ENCODE measurements at regions not wholly inside any gene's neighbourhood (a gene's known extent, or its start where the extent isn't known, plus 50 kb on each side); places are given as distances from the start of the nearest gene placed in this dataset.
A peak's percentile ranks its signal among the peaks of the same experiment; 100 is the strongest.

- H3K9me1 ChIP-seq (ENCODE audit: control insufficient read depth, insufficient read depth, low read length) = no peaks in the 10 kb centered on the region
- no peak overlapping the region for H3K9ac ChIP-seq (ENCODE audit: insufficient read depth in 1 of 2, low read depth in 2 of 2, low read length in 2 of 2)
- ChIA-PET CTCF (ENCODE audit: low intra/inter-chr PET ratio) (no interaction called here), POLR2A (interaction anchor here (0.6 kb wide), 1 partner anchor 680 kb away, joined by 3 read pairs; no protein-coding TSS in a partner anchor)
- H3K27me3 ChIP-seq (ENCODE audit: control insufficient read depth in 2 of 2, insufficient read depth in 2 of 2, low read length in 2 of 2) = no peaks in the 10 kb centered on the region
- TF ChIP-seq NFYB (IDR thresholded peaks at IDR 0.05; ENCODE audit: extremely low read depth, insufficient read length) (peak; percentile 22), JUN (IDR thresholded peaks at IDR 0.05; ENCODE audit: borderline replicate concordance, low read depth, low read length) (no peak), JUN (CRISPR knock-in tag; IDR thresholded peaks at IDR 0.05; ENCODE audit: borderline replicate concordance) (no peak)
- no peak overlapping the region for H2AFZ ChIP-seq (ENCODE audit: low read depth, low read length)
- in situ Hi-C loops (cut with MboI) (no loop called here), intact Hi-C loops (cut with micrococcal nuclease) (no loop called here)
- ATAC-seq (no peak), FAIRE-seq (no peak), DNase-seq (ENCODE audit: extremely low read depth in 1 of 4, low spot score in 3 of 4) (no peak)
- no peak overlapping the region for H3K4me2 ChIP-seq (ENCODE audit: insufficient read depth, low read length)
- no peak overlapping the region for H3K4me3 ChIP-seq
- no peaks in the 10 kb centered on the region for H3K79me2 ChIP-seq (ENCODE audit: control insufficient read depth, insufficient read depth, low read length)
- H3K9me3 ChIP-seq (replicated peaks; ENCODE audit: control insufficient read depth, insufficient read depth, low read depth, low read length) = no peaks in the 10 kb centered on the region
- no peaks in the 10 kb centered on the region for H3K4me1 ChIP-seq (replicated peaks in 1 of 2; ENCODE audit: control insufficient read depth in 2 of 2, insufficient read depth in 2 of 2, low read length in 2 of 2)
- 0% methylated on average over 3 of the region's 3 CpGs for WGBS (ENCODE audit: insufficient coverage, low coverage, missing lambda C conversion rate)
- no peaks in the 10 kb centered on the region for H4K20me1 ChIP-seq (replicated peaks; ENCODE audit: control insufficient read depth, insufficient read depth, low read length)
- no TSS peak for BruUV-seq (replicated peaks)
- H3K36me3 ChIP-seq (ENCODE audit: control insufficient read depth, insufficient read depth, low read length) = no peaks in the 10 kb centered on the region
- H3K27ac ChIP-seq (ENCODE audit: extremely low read depth, low read depth, low read length) = no peak overlapping the region
Measured at GRCh38 chr5:159465604-159466003, 135.3 kb upstream of the IL12B start.

DNA sequence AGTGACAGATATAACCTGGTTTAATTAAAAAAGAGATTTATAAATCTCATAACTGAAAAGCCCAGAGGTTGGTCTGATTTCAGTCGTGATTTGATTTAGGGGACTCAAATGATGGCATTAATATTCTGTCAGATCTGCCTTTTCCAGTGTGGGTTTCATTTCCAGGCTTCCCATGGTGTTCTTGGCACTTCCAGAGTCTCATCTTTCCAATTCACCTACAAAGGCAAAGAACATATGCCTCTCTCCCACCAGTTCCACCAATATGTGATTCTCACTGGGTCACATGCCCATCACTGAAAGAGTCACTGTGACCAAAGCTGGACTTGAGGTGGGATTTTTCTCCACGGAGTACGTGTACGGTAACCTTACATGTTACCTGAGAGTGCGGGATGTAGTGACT is 137.4 kb upstream of the IL12B start:
- in situ Hi-C loops (cut with MboI) (no loop called here), intact Hi-C loops (cut with micrococcal nuclease) (no loop called here)
- Histone ChIP-seq H3K9me3 (replicated peaks; ENCODE audit: control insufficient read depth, insufficient read depth, low read depth, low read length) (no peaks in the 10 kb centered on the region), H2AFZ (ENCODE audit: low read depth, low read length) (no peak overlapping the region), H4K20me1 (replicated peaks; ENCODE audit: control insufficient read depth, insufficient read depth, low read length) (no peaks in the 10 kb centered on the region), H3K27ac (ENCODE audit: extremely low read depth, low read depth, low read length) (no peak overlapping the region), H3K4me1 (replicated peaks in 1 of 2; ENCODE audit: control insufficient read depth in 2 of 2, insufficient read depth in 2 of 2, low read length in 2 of 2) (no peaks in the 10 kb centered on the region), H3K9me1 (ENCODE audit: control insufficient read depth, insufficient read depth, low read length) (no peaks in the 10 kb centered on the region), H3K27me3 (ENCODE audit: control insufficient read depth in 2 of 2, insufficient read depth in 2 of 2, low read length in 2 of 2) (no peaks in the 10 kb centered on the region), H3K36me3 (ENCODE audit: control insufficient read depth, insufficient read depth, low read length) (no peaks in the 10 kb centered on the region), H3K79me2 (ENCODE audit: control insufficient read depth, insufficient read depth, low read length) (no peaks in the 10 kb centered on the region), H3K4me3 (no peak overlapping the region), H3K4me2 (ENCODE audit: insufficient read depth, low read length) (no peak overlapping the region), H3K9ac (ENCODE audit: insufficient read depth in 1 of 2, low read depth in 2 of 2, low read length in 2 of 2) (no peak overlapping the region)
- ChIA-PET POLR2A (no interaction called here), CTCF (ENCODE audit: low intra/inter-chr PET ratio) (no interaction called here)
- DNase-seq (ENCODE audit: extremely low read depth in 1 of 4, low spot score in 3 of 4) (no peak), FAIRE-seq (no peak), ATAC-seq (no peak)
- WGBS (ENCODE audit: insufficient coverage, low coverage, missing lambda C conversion rate) = 2% methylated on average over 5 of the region's 5 CpGs
- no TSS peak for BruUV-seq (replicated peaks)
- TF ChIP-seq, protein P1, sequence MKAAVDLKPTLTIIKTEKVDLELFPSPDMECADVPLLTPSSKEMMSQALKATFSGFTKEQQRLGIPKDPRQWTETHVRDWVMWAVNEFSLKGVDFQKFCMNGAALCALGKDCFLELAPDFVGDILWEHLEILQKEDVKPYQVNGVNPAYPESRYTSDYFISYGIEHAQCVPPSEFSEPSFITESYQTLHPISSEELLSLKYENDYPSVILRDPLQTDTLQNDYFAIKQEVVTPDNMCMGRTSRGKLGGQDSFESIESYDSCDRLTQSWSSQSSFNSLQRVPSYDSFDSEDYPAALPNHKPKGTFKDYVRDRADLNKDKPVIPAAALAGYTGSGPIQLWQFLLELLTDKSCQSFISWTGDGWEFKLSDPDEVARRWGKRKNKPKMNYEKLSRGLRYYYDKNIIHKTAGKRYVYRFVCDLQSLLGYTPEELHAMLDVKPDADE (conservative IDR thresholded peaks at IDR 0.05; ENCODE audit: control insufficient read depth, low read depth, low read length) = no peak
- TF ChIP-seq ZNF431 (CRISPR knock-in tag; IDR thresholded peaks at IDR 0.05) (no peak), PML (IDR thresholded peaks at IDR 0.05; ENCODE audit: low read length) (no peak), CXXC5 (CRISPR knock-in tag; IDR thresholded peaks at IDR 0.05) (no peak), ZNF384 (IDR thresholded peaks at IDR 0.05; ENCODE audit: low read depth, low read length) (no peak), ZNF274 (IDR thresholded peaks at IDR 0.05; ENCODE audit: borderline replicate concordance, low read depth, low read length) (no peak), RFX7 (CRISPR knock-in tag; IDR thresholded peaks at IDR 0.05) (no peak)
- TF ChIP-seq, protein P2, sequence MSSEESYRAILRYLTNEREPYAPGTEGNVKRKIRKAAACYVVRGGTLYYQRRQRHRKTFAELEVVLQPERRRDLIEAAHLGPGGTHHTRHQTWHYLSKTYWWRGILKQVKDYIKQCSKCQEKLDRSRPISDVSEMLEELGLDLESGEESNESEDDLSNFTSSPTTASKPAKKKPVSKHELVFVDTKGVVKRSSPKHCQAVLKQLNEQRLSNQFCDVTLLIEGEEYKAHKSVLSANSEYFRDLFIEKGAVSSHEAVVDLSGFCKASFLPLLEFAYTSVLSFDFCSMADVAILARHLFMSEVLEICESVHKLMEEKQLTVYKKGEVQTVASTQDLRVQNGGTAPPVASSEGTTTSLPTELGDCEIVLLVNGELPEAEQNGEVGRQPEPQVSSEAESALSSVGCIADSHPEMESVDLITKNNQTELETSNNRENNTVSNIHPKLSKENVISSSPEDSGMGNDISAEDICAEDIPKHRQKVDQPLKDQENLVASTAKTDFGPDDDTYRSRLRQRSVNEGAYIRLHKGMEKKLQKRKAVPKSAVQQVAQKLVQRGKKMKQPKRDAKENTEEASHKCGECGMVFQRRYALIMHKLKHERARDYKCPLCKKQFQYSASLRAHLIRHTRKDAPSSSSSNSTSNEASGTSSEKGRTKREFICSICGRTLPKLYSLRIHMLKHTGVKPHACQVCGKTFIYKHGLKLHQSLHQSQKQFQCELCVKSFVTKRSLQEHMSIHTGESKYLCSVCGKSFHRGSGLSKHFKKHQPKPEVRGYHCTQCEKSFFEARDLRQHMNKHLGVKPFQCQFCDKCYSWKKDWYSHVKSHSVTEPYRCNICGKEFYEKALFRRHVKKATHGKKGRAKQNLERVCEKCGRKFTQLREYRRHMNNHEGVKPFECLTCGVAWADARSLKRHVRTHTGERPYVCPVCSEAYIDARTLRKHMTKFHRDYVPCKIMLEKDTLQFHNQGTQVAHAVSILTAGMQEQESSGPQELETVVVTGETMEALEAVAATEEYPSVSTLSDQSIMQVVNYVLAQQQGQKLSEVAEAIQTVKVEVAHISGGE (CRISPR knock-in tag; IDR thresholded peaks at IDR 0.05) = no peak
